A673 (cell line): ENCODE measurements at regions not wholly inside any gene's neighbourhood (a gene's known extent, or its start where the extent isn't known, plus 50 kb on each side); places are given as distances from the start of the nearest gene placed in this dataset.

Experiments
- BruUV-seq: library from RNA; stranded (reverse); fragments of 400-500 nt; replicated peaks from 2 replicates; lab custom pipeline; 2021; lab: Mats Ljungman, UMichigan
- CTCF ChIA-PET: fragments of 300-600 bp; sonication (Branson Sonifier 250); formaldehyde crosslinking; loops from one replicate; lab custom pipeline; 2022; ENCODE audit warnings: antibody characterized with exemption; lab: Charles Lee
- POLR2A ChIA-PET: fragments of 300-600 bp; sonication (Branson Sonifier 250); formaldehyde crosslinking; loops from one replicate; lab custom pipeline; 2022; ENCODE audit warnings: antibody characterized with exemption; ENCODE audit not compliant: low non-redundant PET; lab: Charles Lee
- DNase-seq: peaks from one replicate; pipeline ENCODE4 v3.0.0-alpha.2; 2015; ENCODE audit warnings: low spot score
- H3K27ac ChIP-seq: fragments of 200-600 bp; sonication (generic); 2 replicates; pipeline ENCODE4 v1.5.1; 2016; ENCODE audit warnings: mixed run types, low read depth, mild to moderate bottlenecking, mixed read lengths, antibody characterized with exemption, low read length; ENCODE audit not compliant: poor library complexity, severe bottlenecking
- H3K27me3 ChIP-seq: fragments of 200-600 bp; sonication (generic); replicated peaks from 2 replicates; pipeline ENCODE4 v1.6.1; 2017; ENCODE audit warnings: mixed run types, low read depth, mild to moderate bottlenecking, mixed read lengths, antibody characterized with exemption, low read length; ENCODE audit not compliant: insufficient read depth, poor library complexity
- H3K36me3 ChIP-seq: fragments of 200-600 bp; sonication (generic); 2 replicates; pipeline ENCODE4 v1.6.1; 2016; ENCODE audit warnings: mixed run types, mild to moderate bottlenecking, mixed read lengths, antibody characterized with exemption, low read length; ENCODE audit not compliant: insufficient read depth, poor library complexity, severe bottlenecking
- H3K4me1 ChIP-seq: fragments of 200-600 bp; sonication (generic); 2 replicates; pipeline ENCODE4 v1.6.1; 2017; ENCODE audit warnings: mixed run types, mild to moderate bottlenecking, mixed read lengths, antibody characterized with exemption, low read length; ENCODE audit not compliant: insufficient read depth, poor library complexity, severe bottlenecking
- H3K4me3 ChIP-seq: fragments of 200-600 bp; sonication (generic); 2 replicates; pipeline ENCODE4 v1.5.1; 2016; ENCODE audit warnings: low read depth, mixed run types, mild to moderate bottlenecking, mixed read lengths, low read length; ENCODE audit not compliant: poor library complexity, severe bottlenecking
- H3K9me3 ChIP-seq: fragments of 200-600 bp; sonication (generic); 2 replicates; pipeline ENCODE4 v1.6.1; 2016; ENCODE audit warnings: mixed run types, low read depth, mild to moderate bottlenecking, mixed read lengths, antibody characterized with exemption, low read length; ENCODE audit not compliant: poor library complexity, severe bottlenecking
- CTCF ChIP-seq: fragments of 300-800, 200-600 bp; sonication (generic); conservative IDR thresholded peaks from 2 replicates; pipeline ENCODE4 v1.5.1; 2017; ENCODE audit warnings: low read depth, mild to moderate bottlenecking, antibody characterized with exemption, low read length, moderate library complexity, mixed read lengths
- EZH2 ChIP-seq: fragments of 200-600 bp; sonication (generic); IDR thresholded peaks from 2 replicates; pipeline ENCODE4 v1.6.1; 2017; ENCODE audit warnings: borderline replicate concordance, low read depth, mild to moderate bottlenecking, mixed read lengths, antibody characterized with exemption, low read length; ENCODE audit not compliant: poor library complexity, severe bottlenecking
- intact Hi-C: fragments of 100-400 bp; cut with micrococcal nuclease; formaldehyde crosslinking; loops from one replicate; pipeline ENCODE4 v1.10.0; 2022; ENCODE audit not compliant: unreplicated experiment

- TF ChIP-seq CTCF: no peak
- no peak for TF ChIP-seq EZH2
- BruUV-seq: no TSS peak
- Histone ChIP-seq H3K4me3 (no peak overlapping the region), H3K27ac (no peak overlapping the region), H3K36me3 (no peaks in the 10 kb centered on the region), H3K9me3 (no peaks in the 10 kb centered on the region), H3K4me1 (no peaks in the 10 kb centered on the region), H3K27me3 (no peaks in the 10 kb centered on the region)
- intact Hi-C loops: no loop called here
- no peak for DNase-seq
- ChIA-PET CTCF (no interaction called here), POLR2A (interaction anchor here (0.6 kb wide), 1 partner anchor 100 kb away, joined by 3 read pairs; no protein-coding TSS in a partner anchor)
These were observed 642.3 kb upstream of the LINC00305 start for GRCh38 chr18:64791236-64791635.

DNA sequence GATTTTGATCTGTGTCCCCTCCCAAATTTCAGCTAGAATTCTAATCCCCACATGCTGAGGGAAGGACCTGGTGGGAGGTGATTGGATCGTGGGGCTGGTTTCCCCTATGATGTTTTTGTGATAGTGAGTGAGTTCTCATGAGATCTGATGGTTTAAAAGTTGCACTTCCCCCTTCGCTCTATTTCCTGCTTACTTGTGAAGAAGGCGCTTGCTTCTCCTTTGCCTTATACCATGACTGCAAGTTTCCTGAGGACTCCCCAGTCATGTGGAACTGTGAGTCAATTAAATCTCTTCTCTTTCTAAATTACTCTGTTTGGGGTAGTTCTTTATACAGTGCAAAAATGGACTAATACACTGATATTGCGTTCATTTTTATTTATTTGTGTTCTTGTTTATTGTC, 636.8 kb upstream of the LINC00305 start:
- Histone ChIP-seq H3K36me3 (no peaks in the 10 kb centered on the region), H3K27ac (no peak overlapping the region), H3K9me3 (no peaks in the 10 kb centered on the region), H3K4me1 (no peaks in the 10 kb centered on the region), H3K4me3 (no peak overlapping the region), H3K27me3 (no peaks in the 10 kb centered on the region)
- ChIA-PET POLR2A (no interaction called here), CTCF (no interaction called here)
- BruUV-seq: no TSS peak
- intact Hi-C loops: no loop called here
- no peak for DNase-seq
- no peak for TF ChIP-seq EZH2
- TF ChIP-seq CTCF: no peak

DNA sequence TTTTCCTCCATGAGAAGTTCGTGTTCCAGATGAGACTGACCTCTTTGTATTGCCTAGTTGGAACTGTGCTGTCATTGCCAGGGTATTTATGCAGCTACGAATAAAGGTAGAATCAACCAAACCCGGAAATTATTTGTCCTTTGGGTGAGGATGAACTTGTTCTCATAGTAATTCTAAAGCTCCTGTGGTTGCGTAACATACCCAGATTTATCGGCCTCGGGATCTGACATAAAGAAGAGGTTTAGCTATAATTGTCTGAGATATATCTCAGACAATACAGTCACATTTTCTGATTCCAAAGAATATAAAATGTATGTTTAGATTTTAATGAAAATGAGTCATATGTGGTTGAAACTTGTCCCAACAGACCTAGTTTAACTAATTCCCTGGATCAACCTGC, 628.7 kb upstream of the LINC00305 start:
- Histone ChIP-seq H3K36me3 (no peaks in the 10 kb centered on the region), H3K4me3 (no peak overlapping the region), H3K27ac (no peak overlapping the region), H3K4me1 (no peaks in the 10 kb centered on the region), H3K9me3 (no peaks in the 10 kb centered on the region), H3K27me3 (no peaks in the 10 kb centered on the region)
- ChIA-PET CTCF (no interaction called here), POLR2A (no interaction called here)
- no TSS peak for BruUV-seq
- no peak for DNase-seq
- intact Hi-C loops: no loop called here
- no peak for TF ChIP-seq CTCF
- no peak for TF ChIP-seq EZH2
